ENCODE measurements at regions not wholly inside any gene's neighbourhood (a gene's known extent, or its start where the extent isn't known, plus 50 kb on each side); places are given as distances from the start of the nearest gene placed in this dataset.
"Not testable (repeated sequence)": the region's sequence is repeated elsewhere in the genome, so short reads cannot be mapped to it uniquely, and the experiment has no call there.

GRCh38 chr6:99143108-99143861 lies 195.5 kb upstream of the FBXL4 start:
- no TSS peak for BruUV-seq (replicated peaks)

GRCh38 chr6:99141906-99142305 lies 194.2 kb upstream of the FBXL4 start:
- DNase-seq (ENCODE audit: low spot score); BruUV-seq (replicated peaks); CTCF ChIA-PET; H3K4me3 ChIP-seq (ENCODE audit: low read depth, low read length, poor library complexity, severe bottlenecking); H3K36me3 ChIP-seq (ENCODE audit: insufficient read depth, low read length, poor library complexity, severe bottlenecking); POLR2A ChIA-PET (ENCODE audit: low non-redundant PET); H3K27me3 ChIP-seq (replicated peaks; ENCODE audit: insufficient read depth, low read depth, low read length, poor library complexity); H3K9me3 ChIP-seq (ENCODE audit: low read depth, low read length, poor library complexity, severe bottlenecking); intact Hi-C loops (cut with micrococcal nuclease; ENCODE audit: unreplicated experiment); H3K4me1 ChIP-seq (ENCODE audit: insufficient read depth, low read length, poor library complexity, severe bottlenecking); H3K27ac ChIP-seq (ENCODE audit: low read depth, low read length, poor library complexity, severe bottlenecking): not testable (repeated sequence)

More at GRCh38 chr6:99143108-99143861, 195.5 kb upstream of the FBXL4 start:
- TF ChIP-seq CTCF (conservative IDR thresholded peaks at IDR 0.05; ENCODE audit: low read depth, low read length) (no peak), EZH2 (IDR thresholded peaks at IDR 0.05; ENCODE audit: borderline replicate concordance, low read depth, low read length, poor library complexity, severe bottlenecking) (no peak)
- Histone ChIP-seq H3K4me1 (ENCODE audit: insufficient read depth, low read length, poor library complexity, severe bottlenecking) (peaks cover 11% of the 10 kb centered on the region), H3K27me3 (replicated peaks; ENCODE audit: insufficient read depth, low read depth, low read length, poor library complexity) (no peaks in the 10 kb centered on the region), H3K9me3 (ENCODE audit: low read depth, low read length, poor library complexity, severe bottlenecking) (no peaks in the 10 kb centered on the region), H3K36me3 (ENCODE audit: insufficient read depth, low read length, poor library complexity, severe bottlenecking) (no peaks in the 10 kb centered on the region), H3K27ac (ENCODE audit: low read depth, low read length, poor library complexity, severe bottlenecking) (no peak overlapping the region), H3K4me3 (ENCODE audit: low read depth, low read length, poor library complexity, severe bottlenecking) (no peak overlapping the region)
- no peak for DNase-seq (ENCODE audit: low spot score)
- intact Hi-C loops (cut with micrococcal nuclease; ENCODE audit: unreplicated experiment): no loop called here
- POLR2A ChIA-PET (ENCODE audit: low non-redundant PET): no interaction called here
- CTCF ChIA-PET: no interaction called here

- ChIA-PET POLR2A (ENCODE audit: low non-redundant PET) (no interaction called here), CTCF (no interaction called here)
- BruUV-seq (replicated peaks): no TSS peak
- H3K27me3 ChIP-seq (replicated peaks; ENCODE audit: insufficient read depth, low read depth, low read length, poor library complexity): no peaks in the 10 kb centered on the region
- DNase-seq (ENCODE audit: low spot score): no peak
- intact Hi-C loops (cut with micrococcal nuclease; ENCODE audit: unreplicated experiment): no loop called here
- no peak for TF ChIP-seq CTCF (conservative IDR thresholded peaks at IDR 0.05; ENCODE audit: low read depth, low read length)
- no peak for TF ChIP-seq EZH2 (IDR thresholded peaks at IDR 0.05; ENCODE audit: borderline replicate concordance, low read depth, low read length, poor library complexity, severe bottlenecking)
- no peak overlapping the region for H3K27ac ChIP-seq (ENCODE audit: low read depth, low read length, poor library complexity, severe bottlenecking)
- no peak overlapping the region for H3K4me3 ChIP-seq (ENCODE audit: low read depth, low read length, poor library complexity, severe bottlenecking)
- no peaks in the 10 kb centered on the region for H3K36me3 ChIP-seq (ENCODE audit: insufficient read depth, low read length, poor library complexity, severe bottlenecking)
- H3K9me3 ChIP-seq (ENCODE audit: low read depth, low read length, poor library complexity, severe bottlenecking): no peaks in the 10 kb centered on the region
- no peaks in the 10 kb centered on the region for H3K4me1 ChIP-seq (ENCODE audit: insufficient read depth, low read length, poor library complexity, severe bottlenecking)
Observed at GRCh38 chr6:99138445-99138844, 190.7 kb upstream of the FBXL4 start.

- TF ChIP-seq EZH2 (IDR thresholded peaks at IDR 0.05; ENCODE audit: borderline replicate concordance, low read depth, low read length, poor library complexity, severe bottlenecking): no peak
- intact Hi-C loops (cut with micrococcal nuclease; ENCODE audit: unreplicated experiment): no loop called here
- ChIA-PET POLR2A (ENCODE audit: low non-redundant PET) (no interaction called here), CTCF (no interaction called here)
- no peaks in the 10 kb centered on the region for H3K4me1 ChIP-seq (ENCODE audit: insufficient read depth, low read length, poor library complexity, severe bottlenecking)
- no peaks in the 10 kb centered on the region for H3K27me3 ChIP-seq (replicated peaks; ENCODE audit: insufficient read depth, low read depth, low read length, poor library complexity)
- BruUV-seq (replicated peaks): no TSS peak
- H3K9me3 ChIP-seq (ENCODE audit: low read depth, low read length, poor library complexity, severe bottlenecking): no peaks in the 10 kb centered on the region
- H3K27ac ChIP-seq (ENCODE audit: low read depth, low read length, poor library complexity, severe bottlenecking): no peak overlapping the region
- H3K36me3 ChIP-seq (ENCODE audit: insufficient read depth, low read length, poor library complexity, severe bottlenecking): no peaks in the 10 kb centered on the region
- H3K4me3 ChIP-seq (ENCODE audit: low read depth, low read length, poor library complexity, severe bottlenecking): no peak overlapping the region
- no peak for DNase-seq (ENCODE audit: low spot score)
Observed at GRCh38 chr6:99137314-99137713, 189.6 kb upstream of the FBXL4 start.

Data from A673 (cell line).